ENCODE measurements at regions not wholly inside any gene's neighbourhood (a gene's known extent, or its start where the extent isn't known, plus 50 kb on each side); places are given as distances from the start of the nearest gene placed in this dataset.

- Histone ChIP-seq H3K4me1 (ENCODE audit: insufficient read depth, low read length) (no peaks in the 10 kb centered on the region), H3K9me3 (ENCODE audit: insufficient read depth, low read depth, low read length) (no peaks in the 10 kb centered on the region), H3K4me3 (ENCODE audit: low read length) (no peak overlapping the region), H3K27ac (ENCODE audit: low read depth, low read length) (no peak overlapping the region), H3K9ac (ENCODE audit: low read depth, low read length) (no peak overlapping the region), H3K27me3 (ENCODE audit: insufficient read depth, low read length) (no peaks in the 10 kb centered on the region), H3K36me3 (ENCODE audit: insufficient read depth, low read length) (no peaks in the 10 kb centered on the region)
Observed at GRCh38 chr1:217014066-217014465, 290.8 kb upstream of the ESRRG start.

GRCh38 chr1:217012659-217013058, 289.4 kb upstream of the ESRRG start:
- no peaks in the 10 kb centered on the region for H3K36me3 ChIP-seq (ENCODE audit: insufficient read depth, low read length)
- no peaks in the 10 kb centered on the region for H3K9me3 ChIP-seq (ENCODE audit: insufficient read depth, low read depth, low read length)

GRCh38 chr1:217011097-217011496, 287.9 kb upstream of the ESRRG start:
- Histone ChIP-seq H3K27me3 (ENCODE audit: insufficient read depth, low read length) (no peaks in the 10 kb centered on the region), H3K9me3 (ENCODE audit: insufficient read depth, low read depth, low read length) (no peaks in the 10 kb centered on the region), H3K36me3 (ENCODE audit: insufficient read depth, low read length) (no peaks in the 10 kb centered on the region), H3K4me1 (ENCODE audit: insufficient read depth, low read length) (no peaks in the 10 kb centered on the region), H3K27ac (ENCODE audit: low read depth, low read length) (no peak overlapping the region), H3K9ac (ENCODE audit: low read depth, low read length) (no peak overlapping the region), H3K4me3 (ENCODE audit: low read length) (no peak overlapping the region)
- WGBS: 100% methylated on average over 1 of the region's 1 CpG

More at GRCh38 chr1:217012659-217013058, 289.4 kb upstream of the ESRRG start:
- no peaks in the 10 kb centered on the region for H3K27me3 ChIP-seq (ENCODE audit: insufficient read depth, low read length)
- no peaks in the 10 kb centered on the region for H3K4me1 ChIP-seq (ENCODE audit: insufficient read depth, low read length)
- H3K27ac ChIP-seq (ENCODE audit: low read depth, low read length): no peak overlapping the region
- no peak overlapping the region for H3K4me3 ChIP-seq (ENCODE audit: low read length)
- H3K9ac ChIP-seq (ENCODE audit: low read depth, low read length): no peak overlapping the region

- Histone ChIP-seq H3K27ac (ENCODE audit: low read depth, low read length) (no peak overlapping the region), H3K36me3 (ENCODE audit: insufficient read depth, low read length) (no peaks in the 10 kb centered on the region), H3K4me1 (ENCODE audit: insufficient read depth, low read length) (no peaks in the 10 kb centered on the region), H3K27me3 (ENCODE audit: insufficient read depth, low read length) (no peaks in the 10 kb centered on the region), H3K4me3 (ENCODE audit: low read length) (no peak overlapping the region), H3K9ac (ENCODE audit: low read depth, low read length) (no peak overlapping the region), H3K9me3 (ENCODE audit: insufficient read depth, low read depth, low read length) (no peaks in the 10 kb centered on the region)
- 100% methylated on average over 1 of the region's 2 CpGs for WGBS
Observed at GRCh38 chr1:217010253-217010652, 287.0 kb upstream of the ESRRG start.

- 88% methylated on average over 1 of the region's 1 CpG for WGBS
- H3K27me3 ChIP-seq (ENCODE audit: insufficient read depth, low read length): no peaks in the 10 kb centered on the region
- no peaks in the 10 kb centered on the region for H3K36me3 ChIP-seq (ENCODE audit: insufficient read depth, low read length)
Observed at GRCh38 chr1:217009376-217009775, 286.1 kb upstream of the ESRRG start.

GRCh38 chr1:217004776-217005436, 281.7 kb upstream of the ESRRG start:
- Histone ChIP-seq H3K27me3 (ENCODE audit: insufficient read depth, low read length) (no peaks in the 10 kb centered on the region), H3K4me1 (ENCODE audit: insufficient read depth, low read length) (no peaks in the 10 kb centered on the region), H3K9ac (ENCODE audit: low read depth, low read length) (no peak overlapping the region), H3K4me3 (ENCODE audit: low read length) (no peak overlapping the region), H3K36me3 (ENCODE audit: insufficient read depth, low read length) (no peaks in the 10 kb centered on the region), H3K9me3 (ENCODE audit: insufficient read depth, low read depth, low read length) (no peaks in the 10 kb centered on the region), H3K27ac (ENCODE audit: low read depth, low read length) (no peak overlapping the region)
- WGBS: 92% methylated on average over 4 of the region's 4 CpGs

More at GRCh38 chr1:217009376-217009775, 286.1 kb upstream of the ESRRG start:
- H3K9me3 ChIP-seq (ENCODE audit: insufficient read depth, low read depth, low read length): no peaks in the 10 kb centered on the region
- H3K4me1 ChIP-seq (ENCODE audit: insufficient read depth, low read length): no peaks in the 10 kb centered on the region
- H3K27ac ChIP-seq (ENCODE audit: low read depth, low read length): no peak overlapping the region
- H3K9ac ChIP-seq (ENCODE audit: low read depth, low read length): no peak overlapping the region
- H3K4me3 ChIP-seq (ENCODE audit: low read length): no peak overlapping the region

- Histone ChIP-seq H3K36me3 (ENCODE audit: insufficient read depth, low read length) (no peaks in the 10 kb centered on the region), H3K27ac (ENCODE audit: low read depth, low read length) (no peak overlapping the region), H3K9me3 (ENCODE audit: insufficient read depth, low read depth, low read length) (no peaks in the 10 kb centered on the region), H3K4me3 (ENCODE audit: low read length) (no peak overlapping the region), H3K4me1 (ENCODE audit: insufficient read depth, low read length) (peaks cover 2% of the 10 kb centered on the region; the same call in 1 of the 2 replicates), H3K9ac (ENCODE audit: low read depth, low read length) (no peak overlapping the region), H3K27me3 (ENCODE audit: insufficient read depth, low read length) (no peaks in the 10 kb centered on the region)
- no CpG with 5 or more reads among the region's 1 CpG for WGBS
Observed at GRCh38 chr1:217003355-217003754, 280.1 kb upstream of the ESRRG start.

GRCh38 chr1:216997831-216998230, 274.6 kb upstream of the ESRRG start:
- Histone ChIP-seq H3K4me1 (ENCODE audit: insufficient read depth, low read length) (peaks cover 14% of the 10 kb centered on the region), H3K9me3 (ENCODE audit: insufficient read depth, low read depth, low read length) (no peaks in the 10 kb centered on the region), H3K36me3 (ENCODE audit: insufficient read depth, low read length) (no peaks in the 10 kb centered on the region), H3K4me3 (ENCODE audit: low read length) (no peak overlapping the region), H3K27ac (ENCODE audit: low read depth, low read length) (no peak overlapping the region), H3K9ac (ENCODE audit: low read depth, low read length) (no peak overlapping the region), H3K27me3 (ENCODE audit: insufficient read depth, low read length) (no peaks in the 10 kb centered on the region)
- WGBS: 75% methylated on average over 1 of the region's 1 CpG

- Histone ChIP-seq H3K9ac (ENCODE audit: low read depth, low read length) (no peak overlapping the region), H3K9me3 (ENCODE audit: insufficient read depth, low read depth, low read length) (no peaks in the 10 kb centered on the region), H3K4me1 (ENCODE audit: insufficient read depth, low read length) (peaks cover 14% of the 10 kb centered on the region), H3K36me3 (ENCODE audit: insufficient read depth, low read length) (no peaks in the 10 kb centered on the region), H3K27me3 (ENCODE audit: insufficient read depth, low read length) (no peaks in the 10 kb centered on the region), H3K27ac (ENCODE audit: low read depth, low read length) (no peak overlapping the region), H3K4me3 (ENCODE audit: low read length) (no peak overlapping the region)
- WGBS: 92% methylated on average over 2 of the region's 3 CpGs
Observed at GRCh38 chr1:216997069-216997468, 273.8 kb upstream of the ESRRG start.

GRCh38 chr1:216984536-216984935, 261.3 kb upstream of the ESRRG start:
- no peaks in the 10 kb centered on the region for H3K9me3 ChIP-seq (ENCODE audit: insufficient read depth, low read depth, low read length)
- H3K36me3 ChIP-seq (ENCODE audit: insufficient read depth, low read length): no peaks in the 10 kb centered on the region
- H3K27ac ChIP-seq (ENCODE audit: low read depth, low read length): no peak overlapping the region
- H3K9ac ChIP-seq (ENCODE audit: low read depth, low read length): no peak overlapping the region
- H3K4me1 ChIP-seq (ENCODE audit: insufficient read depth, low read length): peaks cover 8% of the 10 kb centered on the region
- no peak overlapping the region for H3K4me3 ChIP-seq (ENCODE audit: low read length)
- no peaks in the 10 kb centered on the region for H3K27me3 ChIP-seq (ENCODE audit: insufficient read depth, low read length)
- 32% methylated on average over 1 of the region's 1 CpG for WGBS

GRCh38 chr1:216983823-216984222, 260.6 kb upstream of the ESRRG start:
- no peak overlapping the region for H3K9ac ChIP-seq (ENCODE audit: low read depth, low read length)
- H3K4me3 ChIP-seq (ENCODE audit: low read length): no peak overlapping the region
- H3K27me3 ChIP-seq (ENCODE audit: insufficient read depth, low read length): no peaks in the 10 kb centered on the region
- WGBS: 83% methylated on average over 5 of the region's 6 CpGs
- H3K4me1 ChIP-seq (ENCODE audit: insufficient read depth, low read length): peaks cover 8% of the 10 kb centered on the region
- no peak overlapping the region for H3K27ac ChIP-seq (ENCODE audit: low read depth, low read length)
- H3K9me3 ChIP-seq (ENCODE audit: insufficient read depth, low read depth, low read length): no peaks in the 10 kb centered on the region
- no peaks in the 10 kb centered on the region for H3K36me3 ChIP-seq (ENCODE audit: insufficient read depth, low read length)

- Histone ChIP-seq H3K4me1 (ENCODE audit: insufficient read depth, low read length) (no peaks in the 10 kb centered on the region), H3K27me3 (ENCODE audit: insufficient read depth, low read length) (no peaks in the 10 kb centered on the region), H3K27ac (ENCODE audit: low read depth, low read length) (no peak overlapping the region), H3K9ac (ENCODE audit: low read depth, low read length) (no peak overlapping the region), H3K9me3 (ENCODE audit: insufficient read depth, low read depth, low read length) (no peaks in the 10 kb centered on the region), H3K4me3 (ENCODE audit: low read length) (no peak overlapping the region), H3K36me3 (ENCODE audit: insufficient read depth, low read length) (no peaks in the 10 kb centered on the region)
- 50% methylated on average over 2 of the region's 3 CpGs for WGBS
Observed at GRCh38 chr1:216961516-216961915, 238.3 kb upstream of the ESRRG start.
